ENCODE measurements at regions not wholly inside any gene's neighbourhood (a gene's known extent, or its start where the extent isn't known, plus 50 kb on each side); places are given as distances from the start of the nearest gene placed in this dataset.

DNA sequence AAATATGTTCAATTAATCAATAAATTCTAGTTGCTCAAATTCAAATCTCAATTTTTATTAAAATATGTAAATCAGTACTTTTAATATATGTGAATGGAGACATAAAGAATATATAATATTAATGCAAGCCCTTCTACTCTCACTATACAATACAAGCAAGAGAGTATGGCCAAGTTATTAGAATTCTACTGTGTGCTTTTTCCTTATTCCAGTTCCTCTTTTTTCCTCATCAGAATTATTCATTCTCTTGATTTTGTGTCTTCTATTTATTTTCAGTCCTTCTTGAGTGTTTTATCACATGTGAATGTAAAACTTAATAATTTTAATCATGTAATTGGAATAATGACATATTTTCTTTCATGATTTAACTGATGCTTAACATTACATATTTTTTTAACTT is 276.8 kb downstream of the PCDH20 start:
- H3K9me3 ChIP-seq: no peaks in the 10 kb centered on the region
- ATAC-seq (no peak), DNase-seq (no peak)
- no peak overlapping the region for H3K27ac ChIP-seq
- TF ChIP-seq CTCF (IDR thresholded peaks at IDR 0.05): no peak
- no peak overlapping the region for H3K4me3 ChIP-seq
- intact Hi-C loops (cut with DNase I): no loop called here
- H3K4me1 ChIP-seq: no peaks in the 10 kb centered on the region
- H3K27me3 ChIP-seq: no peaks in the 10 kb centered on the region
- no peaks in the 10 kb centered on the region for H3K36me3 ChIP-seq

GRCh38 chr13:61136515-61136914 is 279.1 kb downstream of the PCDH20 start:
- intact Hi-C loops (cut with DNase I): no loop called here
- ATAC-seq: no peak
- no peak for TF ChIP-seq CTCF (IDR thresholded peaks at IDR 0.05)

DNA sequence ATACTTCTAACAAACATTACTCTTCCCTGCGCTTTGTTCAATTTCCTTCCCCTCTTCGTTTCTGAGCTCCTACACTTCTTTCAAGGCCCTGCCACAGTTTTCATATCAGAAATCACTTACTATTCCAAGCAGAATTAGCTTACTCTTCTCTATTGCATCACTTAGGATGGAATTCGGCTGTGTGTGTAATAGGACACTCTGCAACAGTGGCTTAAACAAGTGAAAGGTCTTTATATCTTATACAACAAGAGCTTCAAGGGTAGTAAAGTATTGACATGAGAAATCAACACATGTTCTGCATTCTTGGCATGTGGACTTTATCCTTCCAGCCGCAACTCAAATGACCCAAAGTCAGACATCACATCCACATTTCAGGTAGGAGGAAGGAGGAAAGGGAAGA is 279.6 kb downstream of the PCDH20 start:
- DNase-seq: no peak
- Histone ChIP-seq H3K9me3 (no peaks in the 10 kb centered on the region), H3K36me3 (no peaks in the 10 kb centered on the region), H3K27me3 (no peaks in the 10 kb centered on the region), H3K27ac (no peak overlapping the region), H3K4me1 (no peaks in the 10 kb centered on the region), H3K4me3 (no peak overlapping the region)
- intact Hi-C loops (cut with DNase I): no loop called here
- no peak for ATAC-seq
- TF ChIP-seq CTCF (IDR thresholded peaks at IDR 0.05): no peak

More at GRCh38 chr13:61136515-61136914, 279.1 kb downstream of the PCDH20 start:
- Histone ChIP-seq H3K27me3 (no peaks in the 10 kb centered on the region), H3K36me3 (no peaks in the 10 kb centered on the region), H3K4me1 (no peaks in the 10 kb centered on the region), H3K9me3 (no peaks in the 10 kb centered on the region), H3K4me3 (no peak overlapping the region), H3K27ac (no peak overlapping the region)
- no peak for DNase-seq

DNA sequence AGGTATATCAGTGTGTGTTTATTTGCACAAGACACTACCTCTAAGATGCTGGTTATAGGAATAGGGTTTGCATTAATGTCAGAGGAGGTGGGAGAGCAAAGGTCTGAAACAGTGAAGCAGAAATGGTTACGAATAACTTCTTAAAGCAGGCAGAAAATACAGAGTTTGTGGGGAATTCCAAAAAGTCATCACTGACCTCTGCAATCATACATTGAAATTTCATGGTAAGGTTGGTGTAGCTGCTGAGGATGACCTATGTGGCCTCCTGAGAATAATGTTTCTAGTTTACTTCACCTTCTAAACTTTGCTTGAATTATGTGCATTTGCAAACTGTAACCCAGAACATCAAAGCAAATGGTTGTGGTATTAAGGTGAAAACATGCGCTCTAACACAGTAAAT is 280.1 kb downstream of the PCDH20 start:
- no peaks in the 10 kb centered on the region for H3K9me3 ChIP-seq
- H3K27me3 ChIP-seq: no peaks in the 10 kb centered on the region
- ATAC-seq (no peak), DNase-seq (no peak)
- intact Hi-C loops (cut with DNase I): no loop called here
- no peaks in the 10 kb centered on the region for H3K4me1 ChIP-seq
- no peak overlapping the region for H3K4me3 ChIP-seq
- no peak overlapping the region for H3K27ac ChIP-seq
- no peaks in the 10 kb centered on the region for H3K36me3 ChIP-seq
- no peak for TF ChIP-seq CTCF (IDR thresholded peaks at IDR 0.05)

DNA sequence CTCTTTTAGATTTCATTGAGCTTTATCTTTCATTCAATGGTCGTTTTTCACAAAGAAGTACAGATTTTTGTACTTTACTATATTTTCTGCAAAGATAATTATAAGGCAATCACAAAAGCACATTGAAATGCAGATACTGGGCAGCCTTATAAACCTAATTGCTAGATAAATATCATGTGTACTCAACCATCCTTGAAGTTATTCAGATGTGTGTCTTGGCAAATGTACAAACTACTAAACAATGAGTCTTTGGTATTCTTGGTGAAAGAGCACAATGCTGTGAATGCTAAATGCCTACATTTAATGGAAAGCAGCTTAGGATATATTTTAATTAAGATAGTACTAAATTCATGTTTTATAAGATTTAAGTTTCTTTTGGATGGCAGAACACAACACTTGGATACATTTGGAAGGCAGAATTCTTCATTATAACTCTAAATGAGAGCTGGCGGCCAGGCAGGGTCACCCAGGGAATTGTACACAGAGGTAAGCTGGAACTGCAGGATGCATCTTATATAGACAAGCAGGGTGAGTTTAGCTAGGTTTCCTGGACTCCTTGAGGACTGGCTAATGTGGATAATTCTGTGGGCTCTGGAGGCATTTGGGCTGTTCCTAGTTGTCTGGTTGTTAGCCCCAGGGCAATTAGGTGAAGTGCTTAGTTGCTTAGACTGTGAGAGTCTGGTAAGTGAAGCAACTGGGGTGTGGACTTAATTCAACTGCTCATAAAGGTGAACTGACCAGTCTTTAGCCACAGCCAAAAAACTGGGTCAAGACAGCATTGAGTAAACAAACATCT is 286.6 kb downstream of the PCDH20 start:
- TF ChIP-seq CTCF (IDR thresholded peaks at IDR 0.05): no peak
- H3K4me3 ChIP-seq: no peak overlapping the region
- H3K27me3 ChIP-seq: no peaks in the 10 kb centered on the region
- ATAC-seq (no peak), DNase-seq (no peak)
- H3K27ac ChIP-seq: no peak overlapping the region
- no peaks in the 10 kb centered on the region for H3K4me1 ChIP-seq
- H3K36me3 ChIP-seq: no peaks in the 10 kb centered on the region
- intact Hi-C loops (cut with DNase I): no loop called here
- H3K9me3 ChIP-seq: no peaks in the 10 kb centered on the region

Data from upper lobe of right lung (tissue), 1 donor.